Lung (tissue), 11 donors: ENCODE measurements at regions not wholly inside any gene's neighbourhood (a gene's known extent, or its start where the extent isn't known, plus 50 kb on each side); places are given as distances from the start of the nearest gene placed in this dataset.

Experiments used
- ATAC-seq: fragments of 200-7000 bp; cut with Tn5 transposase; one replicate; pipeline ENCODE4 v1.9.1; 2020; ENCODE audit warnings: moderate number of reproducible peaks; ENCODE audit not compliant: insufficient read depth, low FRiP score
- DNase-seq, 3 donors: peaks; one replicate each; pipeline ENCODE4 v3.0.0-alpha.2; 2013 to 2017
- H3K27ac ChIP-seq, 2 donors: one replicate each; pipeline ENCODE4 v1.5.1; 2013; ENCODE audit warnings: mild to moderate bottlenecking in 2 of 2, moderate library complexity in 2 of 2, control low read depth in 1 of 2, inconsistent platforms in 1 of 2, low read depth in 1 of 2, low read length in 1 of 2
- H3K27me3 ChIP-seq, 3 donors: one replicate each; pipeline ENCODE4 v1.5.1; 2013; ENCODE audit warnings: low read length in 2 of 3; ENCODE audit not compliant: control insufficient read depth in 3 of 3, insufficient read depth in 3 of 3
- H3K36me3 ChIP-seq, 4 donors: one replicate each; pipeline ENCODE4 v1.5.1; 2013; ENCODE audit warnings: low read length in 4 of 4, mild to moderate bottlenecking in 1 of 4, moderate library complexity in 1 of 4; ENCODE audit not compliant: control insufficient read depth in 4 of 4, insufficient read depth in 4 of 4
- H3K4me1 ChIP-seq, 5 donors: one replicate each; pipeline ENCODE4 v1.5.1; 2013; ENCODE audit warnings: low read length in 5 of 5, mild to moderate bottlenecking in 2 of 5, moderate library complexity in 1 of 5; ENCODE audit not compliant: control insufficient read depth in 5 of 5, insufficient read depth in 5 of 5
- H3K4me3 ChIP-seq: one replicate; pipeline ENCODE4 v1.5.1; 2013; ENCODE audit warnings: mild to moderate bottlenecking, control low read depth, moderate library complexity
- H3K9ac ChIP-seq, 2 donors: one replicate each; pipeline ENCODE4 v1.5.1; 2013; ENCODE audit warnings: low read length in 2 of 2, control low read depth in 1 of 2; ENCODE audit not compliant: insufficient read depth in 1 of 2
- H3K9me3 ChIP-seq, 4 donors: one replicate each; pipeline ENCODE4 v1.5.1; 2013; ENCODE audit warnings: low read length in 3 of 4, mild to moderate bottlenecking in 1 of 4, moderate library complexity in 1 of 4; ENCODE audit not compliant: control insufficient read depth in 4 of 4, insufficient read depth in 3 of 4
- WGBS, 2 donors: extraction: QIAGEN DNeasy Blood & Tissue Kit; methylation state at CpG; one replicate each; pipeline ENCODE4 v1.1.7; 2013; 5-methylcytosine and 5-hydroxymethylcytosine counted together
- TF ChIP-seq, protein P1 (sequence below): IDR thresholded peaks from 2 replicates; pipeline ENCODE4 v1.5.1; 2012; ENCODE audit warnings: mild to moderate bottlenecking; ENCODE audit errors: control extremely low read depth, extremely low read depth
- donor health status: control.
- donor health status: control.
- donor health status: Bipolar disorder and iron deficiency.
- donor health status: healthy.
- donor health status: DM: yes; HTN: yes; CAD: no.

DNA sequence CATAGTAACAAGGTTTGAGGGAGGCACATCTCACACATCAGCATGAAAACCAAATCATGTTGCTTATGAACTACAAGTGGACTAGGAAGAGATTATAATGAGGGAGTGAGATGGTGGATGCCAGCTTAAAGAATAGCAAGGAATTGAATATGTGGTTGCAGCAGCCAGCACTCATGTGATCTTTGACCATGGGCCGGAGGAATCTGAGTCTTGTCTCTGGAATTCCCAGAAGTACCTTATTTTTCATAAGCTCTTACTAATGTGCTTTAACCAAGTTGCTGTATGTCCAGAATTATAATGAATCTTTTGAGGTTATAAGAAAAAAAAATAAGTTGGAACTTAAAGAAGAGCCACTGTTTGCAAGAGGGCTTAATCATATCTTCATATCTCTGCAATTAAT is 97.0 kb downstream of the DISP1 start:
- Histone ChIP-seq H3K27ac (no peak overlapping the region), H3K36me3 (peaks cover 0 to 4% (median 0%) of the 10 kb centered on the region in 4 donors)
- WGBS, 2 donors, result 82 to 85% methylated on average over 1 of the region's 1 CpG

DNA sequence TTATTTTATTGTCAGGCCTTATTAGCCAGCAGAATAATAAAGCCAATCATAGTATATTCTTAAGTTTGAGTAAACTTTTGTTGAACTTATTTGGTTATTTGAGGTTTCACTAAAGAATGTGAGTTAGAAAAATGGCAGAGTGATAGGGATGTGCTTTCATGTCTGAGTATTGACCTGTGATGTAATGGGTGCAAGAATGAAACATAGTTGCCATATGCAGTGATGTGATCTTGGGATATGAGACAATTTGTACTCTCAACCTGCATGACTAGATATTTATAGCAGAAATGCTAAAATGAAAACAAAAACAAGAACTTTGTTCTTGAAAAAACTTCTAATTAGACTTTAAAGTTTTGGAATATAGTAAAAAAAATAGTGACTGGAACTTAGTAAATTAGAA is 97.9 kb downstream of the DISP1 start:
- DNase-seq (no peak), ATAC-seq (no peak)
- Histone ChIP-seq H3K9me3 (peaks cover 0 to 10% (median under 1%) of the 10 kb centered on the region in 4 donors), H3K27ac (no peak overlapping the region), H3K36me3 (peaks cover 0 to 4% (median 0%) of the 10 kb centered on the region in 4 donors), H3K4me1 (peaks cover 0 to 7% (median 2%) of the 10 kb centered on the region in 5 donors), H3K27me3 (no peaks in the 10 kb centered on the region), H3K9ac (no peak overlapping the region), H3K4me3 (no peak overlapping the region)
- TF ChIP-seq, protein P1, sequence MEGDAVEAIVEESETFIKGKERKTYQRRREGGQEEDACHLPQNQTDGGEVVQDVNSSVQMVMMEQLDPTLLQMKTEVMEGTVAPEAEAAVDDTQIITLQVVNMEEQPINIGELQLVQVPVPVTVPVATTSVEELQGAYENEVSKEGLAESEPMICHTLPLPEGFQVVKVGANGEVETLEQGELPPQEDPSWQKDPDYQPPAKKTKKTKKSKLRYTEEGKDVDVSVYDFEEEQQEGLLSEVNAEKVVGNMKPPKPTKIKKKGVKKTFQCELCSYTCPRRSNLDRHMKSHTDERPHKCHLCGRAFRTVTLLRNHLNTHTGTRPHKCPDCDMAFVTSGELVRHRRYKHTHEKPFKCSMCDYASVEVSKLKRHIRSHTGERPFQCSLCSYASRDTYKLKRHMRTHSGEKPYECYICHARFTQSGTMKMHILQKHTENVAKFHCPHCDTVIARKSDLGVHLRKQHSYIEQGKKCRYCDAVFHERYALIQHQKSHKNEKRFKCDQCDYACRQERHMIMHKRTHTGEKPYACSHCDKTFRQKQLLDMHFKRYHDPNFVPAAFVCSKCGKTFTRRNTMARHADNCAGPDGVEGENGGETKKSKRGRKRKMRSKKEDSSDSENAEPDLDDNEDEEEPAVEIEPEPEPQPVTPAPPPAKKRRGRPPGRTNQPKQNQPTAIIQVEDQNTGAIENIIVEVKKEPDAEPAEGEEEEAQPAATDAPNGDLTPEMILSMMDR, result no peak

More for the DNA sequence above, 97.0 kb downstream of the DISP1 start:
- ATAC-seq (no peak), DNase-seq (no peak)
- no peak overlapping the region for H3K9ac ChIP-seq
- TF ChIP-seq, protein P1, result no peak
- peaks cover 0 to 7% (median 2%) of the 10 kb centered on the region in 5 donors for H3K4me1 ChIP-seq
- no peak overlapping the region for H3K4me3 ChIP-seq
- H3K9me3 ChIP-seq, result peaks cover 0 to 3% (median 0%) of the 10 kb centered on the region in 4 donors
- no peaks in the 10 kb centered on the region for H3K27me3 ChIP-seq

DNA sequence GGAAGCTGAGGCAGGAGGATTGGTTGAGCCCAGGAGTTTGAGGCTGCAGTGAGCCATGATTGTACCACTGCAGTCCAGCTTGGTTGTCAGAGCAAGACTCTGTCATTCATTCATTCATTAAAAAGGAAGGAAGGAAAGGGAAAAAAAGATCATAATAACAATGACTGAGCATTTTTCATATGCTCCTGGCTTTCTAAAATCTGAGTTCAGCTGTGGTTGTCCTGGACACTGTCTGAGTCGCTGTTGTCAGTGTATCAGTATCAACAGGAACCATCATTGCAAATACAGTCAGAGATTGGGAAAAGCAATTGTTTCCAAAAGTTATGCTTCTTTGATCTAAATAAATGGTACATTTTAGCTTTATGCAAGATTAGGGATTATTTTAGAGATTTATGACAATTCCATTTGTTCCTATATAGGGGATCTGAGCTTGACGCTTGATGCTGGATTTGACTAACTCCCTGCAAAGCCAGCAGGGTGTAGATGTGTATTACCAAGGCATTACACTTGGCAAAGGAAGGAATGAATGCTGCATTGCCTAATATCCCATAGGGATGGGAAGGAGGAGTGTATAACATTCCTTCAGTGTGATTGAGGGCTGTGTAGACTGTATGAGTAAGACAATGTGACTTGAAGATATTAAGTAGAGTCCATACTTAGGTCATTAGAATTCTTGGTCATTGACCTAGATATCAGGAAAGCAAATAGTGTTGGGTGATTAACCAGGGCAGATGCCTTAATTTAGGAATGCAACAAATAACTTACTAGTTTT is 100.2 kb downstream of the DISP1 start:
- WGBS, 2 donors, result 84 to 87% methylated on average over 2 of the region's 2 CpGs
- Histone ChIP-seq H3K36me3 (peaks cover 0 to 4% (median 0%) of the 10 kb centered on the region in 4 donors), H3K27me3 (no peaks in the 10 kb centered on the region), H3K9ac (no peak overlapping the region), H3K9me3 (peaks cover 0 to 10% (median under 1%) of the 10 kb centered on the region in 4 donors), H3K4me1 (peaks cover 3 to 9% (median 7%) of the 10 kb centered on the region in 5 donors), H3K4me3 (no peak overlapping the region), H3K27ac (no peak overlapping the region)
- ATAC-seq (no peak), DNase-seq (no peak)
- TF ChIP-seq, protein P1, result no peak
